HepG2 (cell line): ENCODE measurements at regions not wholly inside any gene's neighbourhood (a gene's known extent, or its start where the extent isn't known, plus 50 kb on each side); places are given as distances from the start of the nearest gene placed in this dataset.

Experiments
- ATAD3A ChIP-seq: sonication (generic); formaldehyde crosslinking; IDR thresholded peaks from 2 replicates; pipeline ENCODE4 v1.4.0; 2020; ENCODE audit warnings: missing genetic modification reagents
- BCL3 ChIP-seq: sonication (generic); formaldehyde crosslinking; IDR thresholded peaks from 2 replicates; pipeline ENCODE4 v1.5.1; 2020; ENCODE audit warnings: mild to moderate bottlenecking, missing genetic modification reagents, moderate library complexity
- HMGXB3 ChIP-seq: sonication (generic); formaldehyde crosslinking; IDR thresholded peaks from 2 replicates; pipeline ENCODE4 v1.4.0; 2020; ENCODE audit warnings: missing genetic modification reagents, borderline replicate concordance
- HNRNPUL1 ChIP-seq: fragments of 200-400 bp; formaldehyde crosslinking; IDR thresholded peaks from 2 replicates; pipeline ENCODE4 v1.6.1; 2017; ENCODE audit warnings: low read depth, mild to moderate bottlenecking, low read length, moderate library complexity
- NFKB2 ChIP-seq: sonication (generic); formaldehyde crosslinking; IDR thresholded peaks from 2 replicates; pipeline ENCODE4 v1.4.0; 2020; ENCODE audit warnings: missing genetic modification reagents, borderline replicate concordance
- PAWR ChIP-seq: sonication (generic); formaldehyde crosslinking; IDR thresholded peaks from 2 replicates; pipeline ENCODE4 v1.4.0; 2020; ENCODE audit warnings: missing genetic modification reagents, mild to moderate bottlenecking, borderline replicate concordance
- SOX6 ChIP-seq, 2 experiments: fragments of 450-650 bp in 1 of 2; sonication (generic) in 1 of 2; formaldehyde crosslinking in 1 of 2; IDR thresholded peaks; 2 replicates each; pipeline versions ENCODE4 v1.4.0 to v1.6.1; 2017 to 2020; ENCODE audit warnings: antibody characterized with exemption in 1 of 2, mild to moderate bottlenecking in 1 of 2, missing genetic modification reagents in 1 of 2
- TERF1 ChIP-seq: sonication (generic); formaldehyde crosslinking; IDR thresholded peaks from 2 replicates; pipeline ENCODE4 v1.8.0; 2022; ENCODE audit warnings: mild to moderate bottlenecking, missing genetic modification reagents, moderate library complexity
- TSC22D2 ChIP-seq: sonication (generic); formaldehyde crosslinking; IDR thresholded peaks from 2 replicates; pipeline ENCODE4 v1.5.1; 2020; ENCODE audit warnings: missing genetic modification reagents, mild to moderate bottlenecking, borderline replicate concordance
- ZBTB33 ChIP-seq: sonication (generic); formaldehyde crosslinking; IDR thresholded peaks from 2 replicates; pipeline ENCODE4 v1.4.0; 2020; ENCODE audit warnings: missing genetic modification reagents
- ZBTB34 ChIP-seq: sonication (generic); formaldehyde crosslinking; IDR thresholded peaks from 2 replicates; pipeline ENCODE4 v1.8.0; 2022; ENCODE audit warnings: mild to moderate bottlenecking, missing genetic modification reagents
- ZNF331 ChIP-seq: sonication (generic); formaldehyde crosslinking; IDR thresholded peaks from 2 replicates; pipeline ENCODE4 v1.4.0; 2020; ENCODE audit warnings: missing genetic modification reagents
- ZNF33B ChIP-seq: sonication (generic); formaldehyde crosslinking; IDR thresholded peaks from 2 replicates; pipeline ENCODE4 v1.5.1; 2020; ENCODE audit warnings: mild to moderate bottlenecking, missing genetic modification reagents
- ZNF382 ChIP-seq: sonication (generic); formaldehyde crosslinking; IDR thresholded peaks from 2 replicates; pipeline ENCODE4 v1.5.0; 2020; ENCODE audit warnings: missing genetic modification reagents, mild to moderate bottlenecking, borderline replicate concordance
- ZNF749 ChIP-seq: sonication (generic); formaldehyde crosslinking; IDR thresholded peaks from 2 replicates; pipeline ENCODE4 v1.8.0; 2022; ENCODE audit warnings: mild to moderate bottlenecking, missing genetic modification reagents, moderate library complexity, borderline replicate concordance
- ZNF83 ChIP-seq: sonication (generic); formaldehyde crosslinking; IDR thresholded peaks from 2 replicates; pipeline ENCODE4 v1.4.0; 2020; ENCODE audit warnings: missing genetic modification reagents, mild to moderate bottlenecking, borderline replicate concordance
- ZSCAN25 ChIP-seq: sonication (generic); formaldehyde crosslinking; IDR thresholded peaks from 2 replicates; pipeline ENCODE4 v1.8.0; 2022; ENCODE audit warnings: mild to moderate bottlenecking, missing genetic modification reagents

- TF ChIP-seq BCL3 (CRISPR knock-in tag) = no peak; the same call in 1 of the 2 replicates
- no peak for TF ChIP-seq ZSCAN25 (CRISPR knock-in tag)
- TF ChIP-seq HMGXB3 (CRISPR knock-in tag) = no peak
- TF ChIP-seq ZNF382 (CRISPR knock-in tag) = no peak
- peak; percentile 73; the same call in 1 of the 2 replicates for TF ChIP-seq NFKB2 (CRISPR knock-in tag)
- no peak for TF ChIP-seq ATAD3A (CRISPR knock-in tag)
- no peak for TF ChIP-seq SOX6 (IDR thresholded peaks at IDR 0.05)
- peak; percentile 86 for TF ChIP-seq SOX6 (CRISPR knock-in tag; IDR thresholded peaks at IDR 0.05)
- no peak for TF ChIP-seq ZNF749 (CRISPR knock-in tag)
- TF ChIP-seq PAWR (CRISPR knock-in tag) = no peak
- no peak for TF ChIP-seq ZBTB34 (CRISPR knock-in tag)
- TF ChIP-seq TERF1 = no peak
- no peak for TF ChIP-seq TSC22D2 (CRISPR knock-in tag)
- TF ChIP-seq ZNF83 (CRISPR knock-in tag) = no peak
- no peak for TF ChIP-seq ZNF331 (CRISPR knock-in tag)
- TF ChIP-seq HNRNPUL1 = no peak
- no peak for TF ChIP-seq ZBTB33
- TF ChIP-seq ZNF33B = no peak
Observed at GRCh38 chr1:67552336-67552759, 122.1 kb upstream of the SERBP1 start (continued).
